GM12878 (cell line): ENCODE measurements at regions not wholly inside any gene's neighbourhood (a gene's known extent, or its start where the extent isn't known, plus 50 kb on each side); places are given as distances from the start of the nearest gene placed in this dataset.

Experiments used
- ATAC-seq: fragments of 200-7000 bp; cut with Tn5 transposase; 3 replicates; pipeline ENCODE4 v1.9.1; 2020; ENCODE audit warnings: mild to moderate bottlenecking, moderate library complexity
- BruUV-seq: library from RNA; stranded (reverse); fragments of 400-500 nt; replicated peaks from 2 replicates; lab custom pipeline; 2021; lab: Mats Ljungman, UMichigan
- CTCF ChIA-PET: fragments of 300-600 bp; sonication (Branson Sonifier 250); formaldehyde crosslinking; extraction: SDS; loops from one replicate; lab custom pipeline; 2021; ENCODE audit warnings: inconsistent platforms; lab: Yijun Ruan, JAX
- POLR2A ChIA-PET: fragments of 350-600 bp; formaldehyde crosslinking; extraction: SDS; loops from one replicate; lab custom pipeline; 2021; ENCODE audit warnings: inconsistent platforms; lab: Charles Lee
- RAD21 ChIA-PET: fragments of 300-600 bp; sonication (Branson Sonifier 250); formaldehyde crosslinking; loops from one replicate; lab custom pipeline; 2023; ENCODE audit warnings: antibody characterized with exemption; ENCODE audit not compliant: unreplicated experiment; lab: Charles Lee
- SMC1A ChIA-PET: fragments of 300-600 bp; sonication (Branson Sonifier 250); formaldehyde crosslinking; loops from one replicate; lab custom pipeline; 2023; ENCODE audit not compliant: unreplicated experiment, uncharacterized antibody; lab: Charles Lee
- DNase-seq: peaks from one replicate; pipeline ENCODE4 v3.0.0-alpha.2; 2011; ENCODE audit warnings: low read depth, low spot score
- FAIRE-seq: peaks from 3 replicates; lab custom pipeline; 2011; peaks lifted over from hg19 to GRCh38; lab: Jason Lieb, UNC
- H2AFZ ChIP-seq: 2 replicates; pipeline ENCODE4 v1.6.0; 2011; ENCODE audit warnings: low read depth, low read length, control low read depth; ENCODE audit not compliant: control insufficient read depth
- H3K27ac ChIP-seq: 2 replicates; pipeline ENCODE4 v1.5.1; 2011; ENCODE audit warnings: control low read depth; ENCODE audit not compliant: control insufficient read depth, insufficient read depth
- H3K27me3 ChIP-seq, 2 experiments: replicated peaks in 1 of 2; 2 replicates each; pipeline versions ENCODE4 v1.6.0 to v1.6.1; 2011; ENCODE audit warnings: low read length in 1 of 2; ENCODE audit not compliant: control insufficient read depth in 2 of 2, insufficient read depth in 2 of 2
- H3K36me3 ChIP-seq, 2 experiments: 2 replicates each; pipeline ENCODE4 v1.5.1; 2011; ENCODE audit warnings: low read length in 1 of 2; ENCODE audit not compliant: control insufficient read depth in 2 of 2, insufficient read depth in 2 of 2
- H3K4me1 ChIP-seq: 2 replicates; pipeline ENCODE4 v1.6.1; 2011; ENCODE audit warnings: mild to moderate bottlenecking, low read length, moderate library complexity, mixed read lengths; ENCODE audit not compliant: control insufficient read depth, insufficient read depth
- H3K4me2 ChIP-seq: 2 replicates; pipeline ENCODE4 v1.6.0; 2011; ENCODE audit warnings: control low read depth; ENCODE audit not compliant: control insufficient read depth, insufficient read depth
- H3K4me3 ChIP-seq: fragments of 200-600 bp; sonication (generic); 2 replicates; pipeline ENCODE4 v1.5.1; 2016
- H3K79me2 ChIP-seq: 2 replicates; pipeline ENCODE4 v1.6.0; 2011; ENCODE audit warnings: low read length; ENCODE audit not compliant: control insufficient read depth, insufficient read depth
- H3K9ac ChIP-seq: 2 replicates; pipeline ENCODE4 v1.8.0; 2011; ENCODE audit warnings: low read length, control low read depth, mixed read lengths; ENCODE audit not compliant: control insufficient read depth, insufficient read depth
- H3K9me3 ChIP-seq: replicated peaks from 3 replicates; pipeline ENCODE4 v1.5.1; 2011; ENCODE audit warnings: mild to moderate bottlenecking, low read length; ENCODE audit not compliant: control insufficient read depth, insufficient read depth
- H4K20me1 ChIP-seq: 2 replicates; pipeline ENCODE4 v1.6.0; 2011; ENCODE audit not compliant: control insufficient read depth, insufficient read depth
- BHLHE40 ChIP-seq, 2 experiments: fragments of 450-650 bp in 1 of 2; IDR thresholded peaks; 2 replicates each; pipeline ENCODE4 v1.6.1; 2011 to 2017; ENCODE audit warnings: low read depth in 2 of 2, borderline replicate concordance in 1 of 2, improper control_type of control experiment in 1 of 2, low read length in 1 of 2, mild to moderate bottlenecking in 1 of 2
- CBFB ChIP-seq: IDR thresholded peaks from 2 replicates; pipeline ENCODE4 v1.6.1; 2016; ENCODE audit warnings: antibody characterized with exemption, low read depth
- CBX3 ChIP-seq: fragments of 200-600 bp; sonication (generic); IDR thresholded peaks from 2 replicates; pipeline ENCODE4 v1.6.1; 2016; ENCODE audit warnings: low read depth, borderline replicate concordance
- CHD4 ChIP-seq: fragments of 200-600 bp; sonication (generic); IDR thresholded peaks from 2 replicates; pipeline ENCODE4 v1.6.1; 2016; ENCODE audit warnings: mild to moderate bottlenecking
- FOXK2 ChIP-seq: fragments of 450-650 bp; IDR thresholded peaks from 2 replicates; pipeline ENCODE4 v1.6.1; 2017; ENCODE audit warnings: mild to moderate bottlenecking, moderate library complexity
- FOXM1 ChIP-seq: IDR thresholded peaks from 2 replicates; pipeline ENCODE4 v1.6.1; 2012; ENCODE audit warnings: low read depth, mild to moderate bottlenecking, inconsistent platforms, low read length, moderate library complexity
- HCFC1 ChIP-seq: fragments of 150-350 bp; IDR thresholded peaks from 2 replicates; pipeline ENCODE4 v1.6.1; 2014; ENCODE audit warnings: low read length
- HDAC2 ChIP-seq: fragments of 200-600 bp; sonication (generic); IDR thresholded peaks from 2 replicates; pipeline ENCODE4 v1.6.1; 2017
- IRF4 ChIP-seq: IDR thresholded peaks from 2 replicates; pipeline ENCODE4 v1.6.1; 2011; ENCODE audit warnings: low read depth, low read length
- MTA3 ChIP-seq: IDR thresholded peaks from 2 replicates; pipeline ENCODE4 v1.6.1; 2012; ENCODE audit warnings: low read length, inconsistent platforms, borderline replicate concordance
- RBBP5 ChIP-seq: fragments of 200-600 bp; sonication (generic); conservative IDR thresholded peaks from 2 replicates; pipeline ENCODE4 v1.6.1; 2016
- RELA ChIP-seq: fragments of 450-650 bp; IDR thresholded peaks from 2 replicates; pipeline ENCODE4 v1.8.0; 2014; ENCODE audit warnings: borderline replicate concordance; ENCODE audit not compliant: partially characterized antibody
- SMARCA5 ChIP-seq: fragments of 450-650 bp; IDR thresholded peaks from 2 replicates; pipeline ENCODE4 v1.6.1; 2017; ENCODE audit warnings: mild to moderate bottlenecking
- SREBF1 ChIP-seq: IDR thresholded peaks from 2 replicates; pipeline ENCODE4 v1.6.1; 2012; ENCODE audit warnings: mild to moderate bottlenecking, low read length
- STAT3 ChIP-seq: IDR thresholded peaks from 2 replicates; pipeline ENCODE4 v1.6.1; 2011; ENCODE audit warnings: low read depth, low read length, improper control_type of control experiment
- WGBS: methylation state at CpG from one replicate; pipeline ENCODE4 v1.1.6; 2016; ENCODE audit warnings: low lambda C conversion rate; ENCODE audit not compliant: insufficient replicate concordance, insufficient coverage; ENCODE audit errors: missing lambda C conversion rate; 5-methylcytosine and 5-hydroxymethylcytosine counted together
- in situ Hi-C: fragments of 300-500 bp; cut with MboI; formaldehyde crosslinking; loops from 9 replicates; pipeline ENCODE4 v1.14.3; 2018; ENCODE audit warnings: mixed read lengths
- intact Hi-C: fragments of 100-400 bp; cut with micrococcal nuclease; formaldehyde crosslinking; loops from one replicate; pipeline ENCODE4 v1.14.2; 2022; ENCODE audit not compliant: unreplicated experiment
- TF ChIP-seq, protein P1 (sequence below): IDR thresholded peaks from 2 replicates; pipeline ENCODE4 v1.6.1; 2011; ENCODE audit warnings: borderline replicate concordance, low read depth, mild to moderate bottlenecking, moderate library complexity, low read length; ENCODE audit not compliant: insufficient read depth, poor library complexity, severe bottlenecking
- TF ChIP-seq, protein P2 (sequence below): IDR thresholded peaks from 2 replicates; pipeline ENCODE4 v1.6.1; 2011; ENCODE audit warnings: mild to moderate bottlenecking, low read depth, low read length, moderate library complexity; ENCODE audit not compliant: insufficient replicate concordance
- TF ChIP-seq, protein P3 (sequence below): fragments of 150-350 bp; IDR thresholded peaks from 2 replicates; pipeline ENCODE4 v1.6.1; 2014; ENCODE audit warnings: mild to moderate bottlenecking, low read depth, low read length

DNA sequence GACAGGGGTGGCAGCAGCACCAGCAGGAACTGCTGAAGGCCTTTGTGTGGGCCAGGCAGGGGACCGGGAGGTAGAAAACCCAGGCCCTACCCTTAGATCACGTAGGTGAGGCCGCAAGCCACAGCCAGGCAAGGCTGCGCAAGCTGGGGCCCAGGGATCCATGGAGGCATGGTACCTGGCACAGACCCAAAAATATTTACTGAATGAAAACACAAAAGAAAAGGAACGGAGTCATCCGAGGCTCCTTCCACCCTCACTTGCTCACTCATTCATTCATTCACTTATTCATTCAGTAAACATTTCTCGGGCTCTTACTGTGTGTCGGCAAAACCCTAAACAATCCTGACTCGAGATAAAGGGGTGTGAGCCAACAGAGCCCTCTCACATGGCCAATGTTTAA is 102.3 kb downstream of the BCOR start (continued):
- TF ChIP-seq, protein P1, sequence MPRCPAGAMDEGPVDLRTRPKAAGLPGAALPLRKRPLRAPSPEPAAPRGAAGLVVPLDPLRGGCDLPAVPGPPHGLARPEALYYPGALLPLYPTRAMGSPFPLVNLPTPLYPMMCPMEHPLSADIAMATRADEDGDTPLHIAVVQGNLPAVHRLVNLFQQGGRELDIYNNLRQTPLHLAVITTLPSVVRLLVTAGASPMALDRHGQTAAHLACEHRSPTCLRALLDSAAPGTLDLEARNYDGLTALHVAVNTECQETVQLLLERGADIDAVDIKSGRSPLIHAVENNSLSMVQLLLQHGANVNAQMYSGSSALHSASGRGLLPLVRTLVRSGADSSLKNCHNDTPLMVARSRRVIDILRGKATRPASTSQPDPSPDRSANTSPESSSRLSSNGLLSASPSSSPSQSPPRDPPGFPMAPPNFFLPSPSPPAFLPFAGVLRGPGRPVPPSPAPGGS, result no peak
- no peak for TF ChIP-seq SREBF1
- no peak for TF ChIP-seq RBBP5
- TF ChIP-seq, protein P2, sequence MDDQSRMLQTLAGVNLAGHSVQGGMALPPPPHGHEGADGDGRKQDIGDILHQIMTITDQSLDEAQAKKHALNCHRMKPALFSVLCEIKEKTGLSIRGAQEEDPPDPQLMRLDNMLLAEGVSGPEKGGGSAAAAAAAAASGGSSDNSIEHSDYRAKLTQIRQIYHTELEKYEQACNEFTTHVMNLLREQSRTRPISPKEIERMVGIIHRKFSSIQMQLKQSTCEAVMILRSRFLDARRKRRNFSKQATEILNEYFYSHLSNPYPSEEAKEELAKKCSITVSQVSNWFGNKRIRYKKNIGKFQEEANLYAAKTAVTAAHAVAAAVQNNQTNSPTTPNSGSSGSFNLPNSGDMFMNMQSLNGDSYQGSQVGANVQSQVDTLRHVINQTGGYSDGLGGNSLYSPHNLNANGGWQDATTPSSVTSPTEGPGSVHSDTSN, result no peak
- no peak for TF ChIP-seq MTA3
- TF ChIP-seq HCFC1, result no peak

DNA sequence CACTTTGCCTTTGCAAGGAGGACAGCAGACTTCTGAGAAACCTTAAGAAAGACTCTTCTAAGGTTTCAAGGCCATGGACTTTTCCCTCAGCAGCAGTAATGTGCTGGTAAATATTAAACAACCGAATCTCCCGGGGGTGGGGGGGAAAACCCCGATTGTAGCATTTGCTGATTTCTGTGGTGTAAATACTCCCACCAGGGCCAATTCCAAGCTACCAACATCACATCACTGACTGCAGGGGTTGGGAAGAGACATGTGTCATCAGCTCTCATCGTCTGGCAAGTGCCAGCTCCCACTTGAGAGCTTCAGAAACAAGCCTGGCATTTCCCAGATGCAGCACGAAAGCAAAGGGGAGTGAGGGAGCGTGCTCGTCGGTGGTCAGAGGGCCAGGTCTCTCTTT is 101.2 kb downstream of the BCOR start:
- ChIA-PET RAD21 (no interaction called here), POLR2A (no interaction called here), SMC1A (interaction anchor here (0.9 kb wide), 1 partner anchor 167 kb away, joined by 3 read pairs; no protein-coding TSS in a partner anchor), CTCF (interaction anchor here (0.6 kb wide), 1 partner anchor 224 kb away, joined by 3 read pairs; no protein-coding TSS in a partner anchor)
- intact Hi-C loops (no loop called here), in situ Hi-C loops (no loop called here)
- Histone ChIP-seq H3K9me3 (no peaks in the 10 kb centered on the region), H2AFZ (no peak overlapping the region), H3K79me2 (no peaks in the 10 kb centered on the region), H3K27ac (no peak overlapping the region), H4K20me1 (no peaks in the 10 kb centered on the region; the same call in 1 of the 2 replicates), H3K4me2 (no peak overlapping the region), H3K4me3 (no peak overlapping the region), H3K9ac (no peak overlapping the region), H3K27me3 (no peaks in the 10 kb centered on the region; a peak in 2 of 4 replicates), H3K36me3 (no peaks in the 10 kb centered on the region), H3K4me1 (no peaks in the 10 kb centered on the region)
- TF ChIP-seq CBFB, result no peak
- no peak for TF ChIP-seq STAT3
- TF ChIP-seq, protein P3, sequence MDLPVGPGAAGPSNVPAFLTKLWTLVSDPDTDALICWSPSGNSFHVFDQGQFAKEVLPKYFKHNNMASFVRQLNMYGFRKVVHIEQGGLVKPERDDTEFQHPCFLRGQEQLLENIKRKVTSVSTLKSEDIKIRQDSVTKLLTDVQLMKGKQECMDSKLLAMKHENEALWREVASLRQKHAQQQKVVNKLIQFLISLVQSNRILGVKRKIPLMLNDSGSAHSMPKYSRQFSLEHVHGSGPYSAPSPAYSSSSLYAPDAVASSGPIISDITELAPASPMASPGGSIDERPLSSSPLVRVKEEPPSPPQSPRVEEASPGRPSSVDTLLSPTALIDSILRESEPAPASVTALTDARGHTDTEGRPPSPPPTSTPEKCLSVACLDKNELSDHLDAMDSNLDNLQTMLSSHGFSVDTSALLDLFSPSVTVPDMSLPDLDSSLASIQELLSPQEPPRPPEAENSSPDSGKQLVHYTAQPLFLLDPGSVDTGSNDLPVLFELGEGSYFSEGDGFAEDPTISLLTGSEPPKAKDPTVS, result no peak
- no peak for TF ChIP-seq FOXK2
- TF ChIP-seq HDAC2, result no peak
- TF ChIP-seq, protein P2, result no peak
- no peak for TF ChIP-seq CHD4
- no peak for TF ChIP-seq CBX3
- no peak for TF ChIP-seq FOXM1
- no peak for TF ChIP-seq IRF4
- TF ChIP-seq BHLHE40 (IDR thresholded peaks at IDR 0.05; ENCODE audit: borderline replicate concordance in 1 of 2, low read depth in 2 of 2, low read length in 1 of 2), result no peak
- no peak for TF ChIP-seq RELA
- no peak for TF ChIP-seq SMARCA5
- BruUV-seq, result no TSS peak
- WGBS, result 3% methylated on average over 8 of the region's 8 CpGs
- DNase-seq, result no peak
- FAIRE-seq, result no peak
- no peak for ATAC-seq
